ENCODE measurements at regions not wholly inside any gene's neighbourhood (a gene's known extent, or its start where the extent isn't known, plus 50 kb on each side); places are given as distances from the start of the nearest gene placed in this dataset.

DNA sequence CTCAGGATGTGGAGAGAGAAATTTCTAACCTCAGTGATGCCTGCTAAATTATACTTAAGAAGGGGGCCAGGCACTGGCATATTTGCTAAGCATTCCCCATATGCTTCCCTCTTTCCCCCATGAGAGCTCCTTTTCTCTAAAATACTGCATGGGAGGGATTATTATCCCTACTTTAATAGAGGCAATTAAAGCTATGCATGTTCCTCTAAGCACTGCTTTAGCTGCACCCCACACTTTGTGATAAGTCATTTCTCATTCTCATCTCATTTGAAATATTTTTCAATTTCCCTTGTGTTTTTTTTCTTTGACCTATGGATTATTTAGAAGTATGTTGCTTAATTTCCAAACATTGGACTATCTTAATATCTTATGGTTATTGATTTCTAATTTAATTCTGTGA, 72.1 kb upstream of the CIBAR2 start:
- peaks cover 8% of the 10 kb centered on the region for H3K27me3 ChIP-seq (ENCODE audit: control insufficient read depth, insufficient read depth, low read length)
- H3K36me3 ChIP-seq (ENCODE audit: control insufficient read depth, insufficient read depth, low read length) = no peaks in the 10 kb centered on the region
- no peak for DNase-seq (ENCODE audit: low read depth)
- no peak overlapping the region for H3K4me3 ChIP-seq (ENCODE audit: low read depth, low read length)
- TF ChIP-seq, protein P1, sequence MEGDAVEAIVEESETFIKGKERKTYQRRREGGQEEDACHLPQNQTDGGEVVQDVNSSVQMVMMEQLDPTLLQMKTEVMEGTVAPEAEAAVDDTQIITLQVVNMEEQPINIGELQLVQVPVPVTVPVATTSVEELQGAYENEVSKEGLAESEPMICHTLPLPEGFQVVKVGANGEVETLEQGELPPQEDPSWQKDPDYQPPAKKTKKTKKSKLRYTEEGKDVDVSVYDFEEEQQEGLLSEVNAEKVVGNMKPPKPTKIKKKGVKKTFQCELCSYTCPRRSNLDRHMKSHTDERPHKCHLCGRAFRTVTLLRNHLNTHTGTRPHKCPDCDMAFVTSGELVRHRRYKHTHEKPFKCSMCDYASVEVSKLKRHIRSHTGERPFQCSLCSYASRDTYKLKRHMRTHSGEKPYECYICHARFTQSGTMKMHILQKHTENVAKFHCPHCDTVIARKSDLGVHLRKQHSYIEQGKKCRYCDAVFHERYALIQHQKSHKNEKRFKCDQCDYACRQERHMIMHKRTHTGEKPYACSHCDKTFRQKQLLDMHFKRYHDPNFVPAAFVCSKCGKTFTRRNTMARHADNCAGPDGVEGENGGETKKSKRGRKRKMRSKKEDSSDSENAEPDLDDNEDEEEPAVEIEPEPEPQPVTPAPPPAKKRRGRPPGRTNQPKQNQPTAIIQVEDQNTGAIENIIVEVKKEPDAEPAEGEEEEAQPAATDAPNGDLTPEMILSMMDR (IDR thresholded peaks at IDR 0.05; ENCODE audit: insufficient read depth, low read length, poor library complexity, severe bottlenecking) = no peak

DNA sequence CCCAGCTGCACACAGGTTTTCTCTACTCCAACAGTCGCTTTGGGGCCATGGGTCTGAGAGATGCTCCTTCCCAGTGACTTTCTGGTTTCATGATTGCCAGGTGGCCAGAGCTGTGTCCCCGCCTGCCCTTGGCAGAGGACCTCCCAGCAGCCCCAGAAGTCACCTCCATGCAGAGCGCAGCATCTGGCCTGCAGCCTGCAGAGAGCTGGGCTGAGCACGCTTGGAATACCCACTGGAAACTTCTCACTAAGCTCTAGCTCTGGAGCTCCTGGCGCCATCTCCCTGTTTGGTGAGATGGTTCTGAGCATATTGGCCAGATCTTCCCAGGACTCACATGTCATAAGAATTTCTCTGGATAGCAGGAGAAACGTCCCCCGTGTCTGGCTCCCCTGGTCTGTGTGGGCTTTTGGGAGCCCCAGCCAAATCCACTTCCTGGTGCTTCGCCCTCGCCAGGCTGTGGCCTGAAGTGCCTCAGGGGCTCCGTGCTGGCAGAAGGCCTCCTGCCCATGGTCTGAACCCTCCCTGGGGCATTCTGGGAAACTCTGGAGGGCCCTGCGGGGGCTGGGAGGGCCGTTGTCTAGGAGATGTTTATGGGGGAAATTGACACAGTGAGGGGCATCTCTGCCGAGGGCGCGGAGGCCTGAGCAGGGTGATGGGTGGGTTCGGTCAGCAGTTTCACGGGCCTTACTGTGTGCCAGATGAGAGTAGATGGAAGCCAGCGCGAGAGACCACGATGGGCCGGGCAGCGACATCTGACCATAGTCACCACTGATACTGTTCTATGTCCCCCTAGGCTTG, 73.2 kb upstream of the CIBAR2 start:
- H3K36me3 ChIP-seq (ENCODE audit: control insufficient read depth, insufficient read depth, low read length) = no peaks in the 10 kb centered on the region
- no peak overlapping the region for H3K4me3 ChIP-seq (ENCODE audit: low read depth, low read length)
- peaks cover 8% of the 10 kb centered on the region for H3K27me3 ChIP-seq (ENCODE audit: control insufficient read depth, insufficient read depth, low read length)
- TF ChIP-seq, protein P1 (IDR thresholded peaks at IDR 0.05; ENCODE audit: insufficient read depth, low read length, poor library complexity, severe bottlenecking) = no peak
- DNase-seq (ENCODE audit: low read depth) = no peak

DNA sequence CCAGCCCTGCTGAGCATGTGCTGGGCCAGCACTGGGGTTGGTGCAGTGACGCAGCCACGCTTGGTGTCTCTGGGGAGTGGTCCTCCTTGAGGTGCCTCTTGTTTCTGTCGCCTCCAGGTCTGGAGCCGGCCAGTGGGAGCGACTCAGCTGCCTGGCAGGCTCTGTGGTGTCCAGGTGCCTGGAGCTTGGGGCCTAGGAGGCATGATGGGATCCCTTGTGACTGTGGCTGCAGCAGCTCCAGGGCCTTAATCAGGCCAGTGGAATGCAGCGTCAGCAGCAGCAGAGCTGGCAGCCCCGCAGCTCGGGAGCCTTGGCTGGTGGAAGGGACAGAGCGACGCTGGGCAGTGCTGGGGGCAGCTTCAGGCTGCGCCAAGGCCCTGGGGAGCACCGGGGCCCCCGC, 74.7 kb upstream of the CIBAR2 start:
- no peak overlapping the region for H3K4me3 ChIP-seq (ENCODE audit: low read depth, low read length)
- no peaks in the 10 kb centered on the region for H3K36me3 ChIP-seq (ENCODE audit: control insufficient read depth, insufficient read depth, low read length)
- peaks cover 2% of the 10 kb centered on the region for H3K27me3 ChIP-seq (ENCODE audit: control insufficient read depth, insufficient read depth, low read length)
- DNase-seq (ENCODE audit: low read depth) = no peak
- TF ChIP-seq, protein P1 (IDR thresholded peaks at IDR 0.05; ENCODE audit: insufficient read depth, low read length, poor library complexity, severe bottlenecking) = no peak

DNA sequence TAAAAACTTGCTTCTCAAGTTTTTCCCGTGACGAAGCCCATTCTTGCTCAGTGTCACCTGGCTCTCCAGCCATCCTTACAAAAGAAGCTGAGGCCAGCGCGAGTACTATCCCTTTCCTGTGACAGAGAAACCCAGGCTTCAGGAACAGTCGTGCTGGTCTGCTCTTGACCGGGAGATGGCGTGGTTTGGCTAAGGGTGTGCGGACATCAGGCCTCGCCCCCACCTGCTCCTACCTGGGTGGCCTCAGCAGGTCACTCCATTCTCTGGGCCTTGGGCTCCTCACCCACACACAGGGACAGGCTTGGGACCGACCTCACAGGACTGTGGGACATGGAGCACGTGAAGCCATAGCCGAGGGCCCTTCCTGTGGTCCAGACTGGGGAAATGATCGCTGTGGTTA, 75.2 kb upstream of the CIBAR2 start:
- DNase-seq (ENCODE audit: low read depth) = no peak
- Histone ChIP-seq H3K27me3 (ENCODE audit: control insufficient read depth, insufficient read depth, low read length) (peaks cover 2% of the 10 kb centered on the region), H3K4me3 (ENCODE audit: low read depth, low read length) (no peak overlapping the region), H3K36me3 (ENCODE audit: control insufficient read depth, insufficient read depth, low read length) (no peaks in the 10 kb centered on the region)
- TF ChIP-seq, protein P1 (IDR thresholded peaks at IDR 0.05; ENCODE audit: insufficient read depth, low read length, poor library complexity, severe bottlenecking) = no peak

DNA sequence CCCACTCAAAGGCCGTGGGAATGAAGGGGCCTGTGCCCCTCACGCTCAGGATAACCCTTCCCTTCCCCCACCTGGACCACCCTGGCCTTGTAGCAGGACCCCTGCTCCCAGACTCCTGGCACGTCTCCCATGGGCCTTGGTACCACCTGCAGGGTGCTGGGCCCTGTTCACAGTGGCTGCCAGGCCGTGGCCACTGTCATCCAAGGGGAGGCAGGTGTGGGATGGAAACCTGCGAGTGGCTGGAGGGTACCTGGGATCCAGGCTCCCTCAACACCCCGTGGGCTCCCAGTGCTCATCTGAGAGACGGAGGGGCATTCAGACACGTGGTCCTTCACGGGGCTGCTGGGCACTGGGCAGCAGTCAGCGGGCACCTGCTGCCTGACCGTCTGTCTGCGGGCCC, 75.6 kb upstream of the CIBAR2 start:
- no peak for DNase-seq (ENCODE audit: low read depth)
- TF ChIP-seq, protein P1 (IDR thresholded peaks at IDR 0.05; ENCODE audit: insufficient read depth, low read length, poor library complexity, severe bottlenecking) = no peak
- H3K4me3 ChIP-seq (ENCODE audit: low read depth, low read length) = no peak overlapping the region
- no peaks in the 10 kb centered on the region for H3K36me3 ChIP-seq (ENCODE audit: control insufficient read depth, insufficient read depth, low read length)
- H3K27me3 ChIP-seq (ENCODE audit: control insufficient read depth, insufficient read depth, low read length) = no peaks in the 10 kb centered on the region

Data from kidney epithelial cell (primary cell).